ENCODE measurements at regions not wholly inside any gene's neighbourhood (a gene's known extent, or its start where the extent isn't known, plus 50 kb on each side); places are given as distances from the start of the nearest gene placed in this dataset.

- no peak for TF ChIP-seq CTCF (conservative IDR thresholded peaks at IDR 0.05)
- no peak overlapping the region for H3K27ac ChIP-seq
Measured at GRCh38 chr4:123770884-123771283, 374.3 kb downstream of the SPRY1 start.

DNA sequence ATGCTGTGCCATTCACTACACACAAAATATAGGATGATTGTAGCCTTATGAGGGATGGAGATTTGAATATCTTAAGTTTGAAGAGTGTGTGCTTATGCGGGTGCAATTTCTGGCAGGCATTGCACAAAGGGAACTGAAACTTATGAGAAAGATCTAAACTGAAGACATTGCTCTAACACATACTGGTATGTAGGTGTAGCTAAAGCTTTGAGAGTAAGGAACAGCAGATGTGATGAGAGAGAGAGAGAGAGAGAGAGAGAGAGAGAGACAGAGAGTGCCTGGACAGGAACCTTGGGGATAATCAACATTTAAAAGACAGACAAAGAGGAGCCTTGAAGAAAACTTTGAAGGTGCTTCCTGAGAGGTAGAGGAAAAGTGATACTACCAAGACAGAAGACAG lies 379.7 kb downstream of the SPRY1 start:
- no peak overlapping the region for H3K27ac ChIP-seq
- no peak for TF ChIP-seq CTCF (conservative IDR thresholded peaks at IDR 0.05)

- TF ChIP-seq CTCF (conservative IDR thresholded peaks at IDR 0.05), result no peak
- no peak overlapping the region for H3K27ac ChIP-seq
Measured at GRCh38 chr4:123777373-123777772, 380.8 kb downstream of the SPRY1 start.

DNA sequence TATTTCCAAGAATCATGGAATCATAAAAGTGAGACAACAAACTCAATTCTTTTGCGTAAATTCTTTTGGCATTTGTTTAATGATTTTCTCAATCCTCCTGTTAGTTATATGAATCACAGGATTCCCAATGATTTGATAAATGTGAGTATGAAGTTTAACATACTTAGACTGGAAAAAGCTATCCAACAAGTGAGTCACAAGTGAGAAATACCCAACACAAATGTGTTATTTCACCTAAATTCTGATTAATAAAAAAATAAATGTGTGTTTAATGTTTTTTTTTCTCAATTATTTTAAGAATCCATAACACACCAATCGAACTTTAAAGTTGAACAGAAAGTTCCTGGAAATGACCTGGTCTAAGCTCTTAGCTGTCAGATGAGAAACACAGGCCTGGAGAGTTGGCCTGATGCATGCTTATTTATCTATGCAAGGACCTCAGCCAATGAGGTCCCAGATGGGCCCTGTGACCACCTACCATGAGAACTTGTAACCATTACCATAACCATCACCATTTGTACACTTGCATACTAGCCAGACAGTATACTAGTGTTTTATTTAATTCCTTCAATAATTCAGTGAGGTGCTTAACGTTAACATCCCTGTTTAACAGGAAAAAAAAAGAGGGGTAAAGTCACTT lies 386.7 kb downstream of the SPRY1 start:
- no peak for TF ChIP-seq CTCF (conservative IDR thresholded peaks at IDR 0.05)
- H3K27ac ChIP-seq, result no peak overlapping the region

GRCh38 chr4:123783921-123784320 lies 387.3 kb downstream of the SPRY1 start:
- no peak overlapping the region for H3K27ac ChIP-seq
- no peak for TF ChIP-seq CTCF (conservative IDR thresholded peaks at IDR 0.05)

DNA sequence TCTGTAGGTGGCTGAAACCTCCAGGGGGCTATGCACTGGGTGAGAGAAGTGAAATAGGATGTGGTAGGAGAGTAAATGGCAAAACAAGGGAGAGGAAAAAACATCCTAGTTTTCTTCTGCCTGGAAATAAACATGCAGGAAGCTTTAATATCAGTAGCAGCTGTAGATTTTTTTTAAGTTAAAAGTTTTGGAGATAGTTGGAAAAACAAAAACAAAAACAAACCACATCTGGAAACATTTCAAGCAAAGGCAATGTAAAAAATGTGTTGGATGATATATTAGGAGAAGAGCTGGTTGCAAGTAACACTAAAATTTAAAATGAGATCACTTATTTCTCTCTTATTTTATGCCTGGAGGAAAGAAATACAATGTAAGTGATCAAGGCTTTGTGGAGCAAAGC lies 388.0 kb downstream of the SPRY1 start:
- TF ChIP-seq CTCF (conservative IDR thresholded peaks at IDR 0.05), result no peak
- H3K27ac ChIP-seq, result no peak overlapping the region

DNA sequence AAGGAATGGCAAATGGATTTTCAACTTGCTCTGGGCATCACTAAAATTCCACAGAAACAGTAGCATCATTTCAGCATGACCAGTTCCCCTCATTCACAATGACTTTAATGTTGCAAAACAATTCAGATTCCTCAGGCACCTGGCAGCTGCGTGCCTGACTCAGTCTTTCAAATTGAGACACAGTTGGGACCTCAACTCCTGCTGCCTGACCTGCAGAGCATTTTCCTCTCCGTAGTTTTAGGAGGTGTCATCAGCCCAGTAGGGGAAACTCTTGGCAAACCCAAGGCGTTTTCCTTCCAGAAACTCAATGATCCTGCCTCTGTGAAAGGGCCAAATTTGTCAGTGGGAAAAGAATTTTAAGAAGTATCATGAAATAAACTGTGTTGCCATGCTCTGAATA lies 388.9 kb downstream of the SPRY1 start:
- H3K27ac ChIP-seq, result no peak overlapping the region
- no peak for TF ChIP-seq CTCF (conservative IDR thresholded peaks at IDR 0.05)
